Tibial artery (tissue), 4 donors: ENCODE measurements at regions not wholly inside any gene's neighbourhood (a gene's known extent, or its start where the extent isn't known, plus 50 kb on each side); places are given as distances from the start of the nearest gene placed in this dataset.

Experiments used
- DNase-seq, 2 donors: peaks; one replicate each; pipeline ENCODE4 v3.0.0-alpha.2; 2019
- H3K27ac ChIP-seq, 2 donors: fragments of 200-600 bp; sonication (generic) in 1 of 2; 1 replicate in 1 of 2; 2 replicates in 1 of 2; pipeline ENCODE4 v1.5.1; 2018 to 2019; ENCODE audit warnings: mild to moderate bottlenecking in 1 of 2
- H3K27me3 ChIP-seq, 2 donors: fragments of 200-600 bp; sonication (generic) in 1 of 2; one replicate each; pipeline versions ENCODE4 v1.5.1 to v1.6.0; 2016 to 2019
- H3K36me3 ChIP-seq, 3 donors: fragments of 200-600 bp; sonication (generic) in 2 of 3; one replicate each; pipeline ENCODE4 v1.5.1; 2016 to 2019; ENCODE audit warnings: mild to moderate bottlenecking in 2 of 3
- H3K4me1 ChIP-seq, 4 donors: fragments of 200-600 bp; sonication (generic) in 2 of 4; 1 replicate in 3 of 4; 2 replicates in 1 of 4; pipeline ENCODE4 v1.5.1; 2016 to 2019
- H3K4me3 ChIP-seq, 2 donors: fragments of 200-600 bp; sonication (generic) in 1 of 2; 1 replicate in 1 of 2; 2 replicates in 1 of 2; pipeline ENCODE4 v1.5.1; 2018 to 2019; ENCODE audit warnings: mild to moderate bottlenecking in 2 of 2
- H3K9me3 ChIP-seq, 3 donors: fragments of 200-600 bp; sonication (generic) in 1 of 3; one replicate each; pipeline ENCODE4 v1.5.1; 2016 to 2019
- intact Hi-C: fragments of 100-400 bp; cut with DNase I; formaldehyde crosslinking; loops from one replicate; pipeline ENCODE4 v1.15.0; 2023; ENCODE audit warnings: low total_unique reads
- TF ChIP-seq, protein P1 (sequence below), 2 experiments: fragments of 200-600 bp in 1 of 2; fragments of 450-650 bp in 1 of 2; IDR thresholded peaks; one replicate each; pipeline ENCODE4 v1.5.1; 2017 to 2019; ENCODE audit warnings: antibody characterized with exemption in 2 of 2, mild to moderate bottlenecking in 1 of 2, moderate library complexity in 1 of 2

DNA sequence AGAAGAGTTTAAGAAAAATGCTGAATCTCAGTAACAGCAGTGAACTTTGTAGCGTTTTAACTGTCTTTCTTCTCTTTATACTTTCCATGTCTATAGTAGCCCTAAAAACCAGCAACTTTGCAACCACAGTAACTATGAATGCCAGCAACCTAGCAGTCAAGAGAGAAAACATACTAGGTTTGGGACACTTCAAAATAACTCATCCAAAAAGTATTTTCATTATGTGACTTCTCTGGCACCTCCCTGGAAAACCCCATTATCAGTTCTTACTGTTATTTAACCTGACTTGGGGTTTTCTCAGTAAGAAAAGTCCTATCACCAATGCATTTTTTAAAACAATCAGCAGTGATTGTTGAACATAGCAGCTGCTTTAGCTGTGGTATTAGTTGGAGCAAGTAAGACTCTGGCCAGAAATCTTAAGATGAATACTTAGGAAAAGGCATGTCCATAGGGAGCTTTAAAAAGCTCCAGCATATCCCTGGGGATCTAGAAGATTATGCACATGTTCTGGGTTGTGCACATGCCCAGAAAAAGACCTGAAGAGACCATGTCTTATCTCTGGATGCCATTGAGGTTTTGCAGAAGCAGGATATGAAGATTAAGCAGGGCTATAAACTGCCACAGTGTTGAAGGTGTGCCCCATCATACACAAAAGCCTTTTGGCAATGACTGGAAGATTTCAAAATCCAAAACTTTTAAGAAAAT, 411.3 kb downstream of the CMPK2 start:
- DNase-seq, result no peak
- H3K27me3 ChIP-seq, result no peaks in the 10 kb centered on the region
- H3K27ac ChIP-seq, result no peak overlapping the region
- intact Hi-C loops, result no loop called here
- H3K4me3 ChIP-seq, result no peak overlapping the region
- H3K36me3 ChIP-seq, result no peaks in the 10 kb centered on the region
- H3K9me3 ChIP-seq, result peaks cover 0 to 19% (median 0%) of the 10 kb centered on the region in 3 donors
- TF ChIP-seq, protein P1, sequence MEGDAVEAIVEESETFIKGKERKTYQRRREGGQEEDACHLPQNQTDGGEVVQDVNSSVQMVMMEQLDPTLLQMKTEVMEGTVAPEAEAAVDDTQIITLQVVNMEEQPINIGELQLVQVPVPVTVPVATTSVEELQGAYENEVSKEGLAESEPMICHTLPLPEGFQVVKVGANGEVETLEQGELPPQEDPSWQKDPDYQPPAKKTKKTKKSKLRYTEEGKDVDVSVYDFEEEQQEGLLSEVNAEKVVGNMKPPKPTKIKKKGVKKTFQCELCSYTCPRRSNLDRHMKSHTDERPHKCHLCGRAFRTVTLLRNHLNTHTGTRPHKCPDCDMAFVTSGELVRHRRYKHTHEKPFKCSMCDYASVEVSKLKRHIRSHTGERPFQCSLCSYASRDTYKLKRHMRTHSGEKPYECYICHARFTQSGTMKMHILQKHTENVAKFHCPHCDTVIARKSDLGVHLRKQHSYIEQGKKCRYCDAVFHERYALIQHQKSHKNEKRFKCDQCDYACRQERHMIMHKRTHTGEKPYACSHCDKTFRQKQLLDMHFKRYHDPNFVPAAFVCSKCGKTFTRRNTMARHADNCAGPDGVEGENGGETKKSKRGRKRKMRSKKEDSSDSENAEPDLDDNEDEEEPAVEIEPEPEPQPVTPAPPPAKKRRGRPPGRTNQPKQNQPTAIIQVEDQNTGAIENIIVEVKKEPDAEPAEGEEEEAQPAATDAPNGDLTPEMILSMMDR (IDR thresholded peaks at IDR 0.05), result no peak
- no peaks in the 10 kb centered on the region for H3K4me1 ChIP-seq

DNA sequence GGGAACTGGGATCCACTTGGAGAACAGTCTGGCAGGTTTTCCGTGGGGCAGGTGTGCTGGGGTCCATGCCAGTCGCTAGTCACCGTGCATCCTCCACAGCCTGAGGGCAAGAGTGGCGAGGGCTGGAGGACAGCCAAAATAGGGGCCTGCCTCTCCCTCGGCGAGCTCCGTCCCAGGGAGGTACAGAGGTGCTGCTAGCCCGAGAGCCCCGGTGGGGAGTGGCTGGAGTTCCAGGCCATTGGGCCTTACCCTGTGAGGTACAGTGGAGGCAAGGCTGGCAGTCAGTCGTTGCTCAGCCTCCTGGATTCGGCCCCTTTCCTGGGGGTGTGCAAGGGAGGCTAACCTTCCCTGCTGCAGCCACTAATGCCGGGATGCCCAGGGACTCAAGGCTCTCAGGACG, 406.6 kb downstream of the CMPK2 start:
- H3K4me3 ChIP-seq, result no peak overlapping the region
- no peak overlapping the region for H3K27ac ChIP-seq
- TF ChIP-seq, protein P1 (IDR thresholded peaks at IDR 0.05), result no peak
- H3K36me3 ChIP-seq, result no peaks in the 10 kb centered on the region
- no peaks in the 10 kb centered on the region for H3K27me3 ChIP-seq
- intact Hi-C loops, result no loop called here
- peaks cover 0 to 19% (median 0%) of the 10 kb centered on the region in 3 donors for H3K9me3 ChIP-seq
- no peak for DNase-seq
- no peaks in the 10 kb centered on the region for H3K4me1 ChIP-seq

DNA sequence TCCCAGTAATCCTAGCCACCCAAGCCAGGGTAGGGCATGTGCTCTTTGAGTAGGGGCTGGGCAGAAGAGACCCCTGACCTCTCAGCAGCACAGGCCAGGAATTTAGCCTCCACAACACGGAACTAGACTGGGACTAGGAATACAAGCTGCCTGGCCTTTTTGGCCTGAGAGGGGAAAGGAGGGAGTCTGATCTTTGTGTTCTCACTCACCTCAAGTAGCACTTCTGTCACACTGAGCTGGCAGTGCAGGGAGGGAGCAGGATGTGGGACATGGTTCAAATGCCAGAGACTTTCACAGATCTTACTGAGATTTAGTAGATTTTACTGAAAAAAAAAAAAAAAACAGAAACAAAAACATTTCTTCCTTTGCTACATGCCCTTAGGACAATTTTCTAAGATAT, 395.2 kb downstream of the CMPK2 start:
- no peaks in the 10 kb centered on the region for H3K36me3 ChIP-seq
- no peaks in the 10 kb centered on the region for H3K27me3 ChIP-seq
- no peak overlapping the region for H3K4me3 ChIP-seq
- intact Hi-C loops, result no loop called here
- H3K4me1 ChIP-seq, result no peaks in the 10 kb centered on the region
- TF ChIP-seq, protein P1 (IDR thresholded peaks at IDR 0.05), result no peak
- H3K9me3 ChIP-seq, result no peaks in the 10 kb centered on the region
- no peak overlapping the region for H3K27ac ChIP-seq
- no peak for DNase-seq

DNA sequence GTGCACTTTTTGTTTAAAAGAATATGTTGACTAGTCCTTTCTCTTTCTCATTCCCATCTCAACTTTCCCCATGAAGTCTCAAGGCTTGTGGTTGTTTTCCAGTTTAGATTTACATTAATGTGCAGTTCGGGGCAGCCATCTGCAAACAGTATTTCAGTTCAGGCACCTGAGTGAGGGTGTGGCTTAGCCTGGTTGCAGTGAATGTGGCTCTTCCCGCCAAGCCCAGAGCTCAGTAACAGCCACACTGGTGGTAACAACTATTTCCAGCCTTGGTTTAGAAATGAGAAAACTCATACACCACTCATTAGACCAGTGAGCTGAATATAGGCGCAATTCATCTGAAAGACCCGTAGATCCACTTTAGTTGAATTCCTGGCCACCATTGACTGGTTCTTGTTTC, 394.3 kb downstream of the CMPK2 start:
- TF ChIP-seq, protein P1 (IDR thresholded peaks at IDR 0.05), result no peak
- DNase-seq, result no peak
- Histone ChIP-seq H3K9me3 (no peaks in the 10 kb centered on the region), H3K27me3 (no peaks in the 10 kb centered on the region), H3K36me3 (no peaks in the 10 kb centered on the region), H3K4me1 (no peaks in the 10 kb centered on the region), H3K27ac (no peak overlapping the region), H3K4me3 (no peak overlapping the region)
- intact Hi-C loops, result no loop called here

DNA sequence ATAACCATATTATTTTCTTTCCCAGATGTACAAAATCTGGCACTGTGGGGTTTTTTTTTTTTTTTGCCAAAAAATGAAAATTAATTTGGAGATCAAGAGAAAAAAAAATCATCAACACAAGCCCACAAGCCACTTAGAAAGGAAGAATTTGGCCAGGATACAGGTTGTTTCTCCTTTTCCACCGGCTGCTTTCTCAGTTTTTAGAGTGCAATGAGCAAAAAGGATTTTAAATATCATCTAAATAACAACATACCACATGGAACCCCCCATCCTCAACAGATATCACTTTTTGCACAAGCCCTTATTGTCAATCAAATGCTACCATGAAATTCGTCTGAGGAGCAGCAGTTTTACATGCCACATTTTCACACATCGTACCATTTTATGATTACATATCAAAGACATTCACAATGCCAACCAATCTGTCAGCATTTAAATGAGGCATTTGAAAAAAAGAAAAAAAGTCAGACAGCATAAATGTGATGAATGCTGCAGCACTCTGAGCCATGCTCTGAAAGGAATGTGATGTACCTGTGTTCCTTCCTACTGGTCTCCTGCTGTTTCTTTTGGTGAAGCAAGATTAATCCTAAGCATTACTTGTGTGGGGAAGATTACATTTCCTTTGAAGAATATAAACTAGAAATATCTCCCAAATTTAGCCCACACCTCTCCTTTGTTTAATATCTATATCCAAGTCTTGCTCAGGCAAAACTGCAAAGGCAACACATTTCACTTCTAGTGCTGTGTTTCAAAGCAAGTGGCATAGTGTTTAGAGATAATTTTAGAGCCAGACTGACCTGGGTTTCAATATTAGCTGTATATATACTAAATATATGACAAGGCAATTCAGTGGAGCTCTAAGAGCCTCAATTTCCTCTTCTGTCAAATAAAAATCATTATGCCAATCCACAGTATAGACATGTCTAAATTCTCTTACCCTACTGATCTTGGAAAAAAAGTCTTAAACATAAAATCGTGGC, 391.3 kb downstream of the CMPK2 start:
- Histone ChIP-seq H3K9me3 (no peaks in the 10 kb centered on the region), H3K27ac (no peak overlapping the region), H3K4me3 (no peak overlapping the region), H3K4me1 (no peaks in the 10 kb centered on the region), H3K36me3 (no peaks in the 10 kb centered on the region), H3K27me3 (no peaks in the 10 kb centered on the region)
- intact Hi-C loops, result no loop called here
- no peak for DNase-seq
- TF ChIP-seq, protein P1 (IDR thresholded peaks at IDR 0.05), result no peak
